Esophagus muscularis mucosa (tissue), 4 donors: ENCODE measurements at regions not wholly inside any gene's neighbourhood (a gene's known extent, or its start where the extent isn't known, plus 50 kb on each side); places are given as distances from the start of the nearest gene placed in this dataset.

Experiments used
- DNase-seq: peaks from one replicate; pipeline ENCODE4 v3.0.0-alpha.2; 2017; ENCODE audit errors: extremely low spot score
- H3K27ac ChIP-seq, 4 donors: fragments of 200-600 bp; sonication (generic); replicated peaks in 1 of 4; 1 replicate in 3 of 4; 2 replicates in 1 of 4; pipeline ENCODE4 v1.5.1; 2016 to 2019; ENCODE audit warnings: mild to moderate bottlenecking in 1 of 4
- H3K27me3 ChIP-seq, 4 donors: fragments of 200-600 bp; sonication (generic); one replicate each; pipeline versions ENCODE4 v1.5.1 to v1.6.0; 2016 to 2019
- H3K36me3 ChIP-seq, 4 donors: fragments of 200-600 bp; sonication (generic); one replicate each; pipeline ENCODE4 v1.5.1; 2016 to 2019
- H3K4me1 ChIP-seq, 4 donors: fragments of 200-600 bp; sonication (generic); one replicate each; pipeline ENCODE4 v1.5.1; 2016 to 2019
- H3K4me3 ChIP-seq, 4 donors: fragments of 200-600 bp; sonication (generic); 1 replicate in 2 of 4; 2 replicates in 2 of 4; pipeline ENCODE4 v1.5.1; 2016 to 2019; ENCODE audit warnings: mild to moderate bottlenecking in 4 of 4, moderate library complexity in 1 of 4
- H3K9me3 ChIP-seq, 4 donors: fragments of 200-600 bp; sonication (generic); 1 replicate in 3 of 4; 2 replicates in 1 of 4; pipeline ENCODE4 v1.5.1; 2016 to 2019
- EP300 ChIP-seq: sonication (generic); formaldehyde crosslinking; IDR thresholded peaks from one replicate; pipeline ENCODE4 v1.6.1; 2017; ENCODE audit warnings: antibody characterized with exemption
- POLR2A ChIP-seq: fragments of 450-650 bp; IDR thresholded peaks from one replicate; pipeline ENCODE4 v1.6.1; 2017; ENCODE audit warnings: antibody characterized with exemption, moderate library complexity, mild to moderate bottlenecking, low read depth
- POLR2AphosphoS5 ChIP-seq, 2 donors: sonication (generic); formaldehyde crosslinking; IDR thresholded peaks; one replicate each; pipeline ENCODE4 v1.6.1; 2017; ENCODE audit warnings: antibody characterized with exemption in 2 of 2
- WGBS: methylation state at CpG from one replicate; pipeline ENCODE4 v1.1.5; 2018; 5-methylcytosine and 5-hydroxymethylcytosine counted together
- intact Hi-C: fragments of 100-400 bp; cut with DNase I; formaldehyde crosslinking; loops from one replicate; pipeline ENCODE4 v1.15.1; 2023
- TF ChIP-seq, protein P1 (sequence below), 3 experiments: fragments of 200-600 bp in 2 of 3; fragments of 450-650 bp in 1 of 3; sonication (generic) in 2 of 3; IDR thresholded peaks; one replicate each; pipeline ENCODE4 v1.5.1; 2017 to 2019; ENCODE audit warnings: antibody characterized with exemption in 3 of 3, mild to moderate bottlenecking in 2 of 3, moderate library complexity in 1 of 3

DNA sequence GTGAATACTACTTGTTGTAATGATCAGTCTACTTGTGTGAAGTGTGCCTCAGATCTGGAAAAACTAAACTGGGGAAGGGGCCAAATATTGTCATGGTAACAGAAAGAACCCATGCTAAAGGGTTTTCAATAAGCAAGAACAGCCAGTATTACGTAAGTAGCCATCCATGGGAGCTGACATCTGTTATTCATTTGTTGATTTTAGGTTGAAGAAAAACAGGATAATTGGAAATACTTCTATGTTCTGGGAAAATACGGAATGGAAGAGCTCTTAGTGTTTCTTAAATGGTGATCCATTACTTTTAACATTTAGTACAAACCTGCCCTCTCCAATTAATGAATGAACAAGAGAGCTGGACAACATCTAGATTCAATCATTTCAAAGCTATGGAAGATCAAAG lies 485.8 kb downstream of the NTRK2 start:
- Histone ChIP-seq H3K4me1 (no peaks in the 10 kb centered on the region), H3K27ac (no peak overlapping the region), H3K4me3 (no peak overlapping the region), H3K27me3 (no peaks in the 10 kb centered on the region), H3K9me3 (no peaks in the 10 kb centered on the region), H3K36me3 (no peaks in the 10 kb centered on the region)
- DNase-seq = no peak
- TF ChIP-seq EP300 = no peak
- no peak for TF ChIP-seq POLR2A
- TF ChIP-seq POLR2AphosphoS5 (IDR thresholded peaks at IDR 0.05) = no peak
- TF ChIP-seq, protein P1, sequence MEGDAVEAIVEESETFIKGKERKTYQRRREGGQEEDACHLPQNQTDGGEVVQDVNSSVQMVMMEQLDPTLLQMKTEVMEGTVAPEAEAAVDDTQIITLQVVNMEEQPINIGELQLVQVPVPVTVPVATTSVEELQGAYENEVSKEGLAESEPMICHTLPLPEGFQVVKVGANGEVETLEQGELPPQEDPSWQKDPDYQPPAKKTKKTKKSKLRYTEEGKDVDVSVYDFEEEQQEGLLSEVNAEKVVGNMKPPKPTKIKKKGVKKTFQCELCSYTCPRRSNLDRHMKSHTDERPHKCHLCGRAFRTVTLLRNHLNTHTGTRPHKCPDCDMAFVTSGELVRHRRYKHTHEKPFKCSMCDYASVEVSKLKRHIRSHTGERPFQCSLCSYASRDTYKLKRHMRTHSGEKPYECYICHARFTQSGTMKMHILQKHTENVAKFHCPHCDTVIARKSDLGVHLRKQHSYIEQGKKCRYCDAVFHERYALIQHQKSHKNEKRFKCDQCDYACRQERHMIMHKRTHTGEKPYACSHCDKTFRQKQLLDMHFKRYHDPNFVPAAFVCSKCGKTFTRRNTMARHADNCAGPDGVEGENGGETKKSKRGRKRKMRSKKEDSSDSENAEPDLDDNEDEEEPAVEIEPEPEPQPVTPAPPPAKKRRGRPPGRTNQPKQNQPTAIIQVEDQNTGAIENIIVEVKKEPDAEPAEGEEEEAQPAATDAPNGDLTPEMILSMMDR (IDR thresholded peaks at IDR 0.05) = no peak
- intact Hi-C loops = no loop called here
- WGBS = 70% methylated on average over 2 of the region's 2 CpGs

GRCh38 chr9:85151741-85152140 lies 482.2 kb downstream of the NTRK2 start:
- Histone ChIP-seq H3K27ac (no peak overlapping the region), H3K9me3 (no peaks in the 10 kb centered on the region), H3K4me3 (no peak overlapping the region), H3K27me3 (no peaks in the 10 kb centered on the region), H3K36me3 (no peaks in the 10 kb centered on the region), H3K4me1 (no peaks in the 10 kb centered on the region)
- WGBS = 88% methylated on average over 5 of the region's 5 CpGs
- DNase-seq = no peak
- TF ChIP-seq POLR2AphosphoS5 (IDR thresholded peaks at IDR 0.05) (no peak), EP300 (no peak), POLR2A (no peak)
- TF ChIP-seq, protein P1 (IDR thresholded peaks at IDR 0.05) = no peak
- intact Hi-C loops = no loop called here

DNA sequence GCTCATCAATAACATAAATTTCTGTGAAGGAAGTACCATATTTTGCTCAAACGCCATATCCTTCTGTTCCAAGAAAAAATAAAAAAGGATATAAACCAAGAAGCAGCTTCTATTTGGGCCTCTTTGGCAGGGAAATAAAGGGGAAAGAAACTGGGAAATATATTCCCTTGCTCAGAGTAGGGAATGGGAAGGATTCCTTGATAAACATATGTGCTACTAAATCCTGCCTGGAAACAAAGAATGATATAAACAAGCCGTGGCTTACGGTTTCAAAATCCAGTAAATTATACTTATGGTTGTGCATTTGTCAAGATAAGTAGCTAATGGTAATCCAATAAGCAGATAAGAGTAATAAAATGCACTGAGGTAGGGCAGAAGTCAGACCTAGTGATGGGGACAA lies 481.6 kb downstream of the NTRK2 start:
- H3K9me3 ChIP-seq = no peaks in the 10 kb centered on the region
- no peak overlapping the region for H3K27ac ChIP-seq
- H3K36me3 ChIP-seq = no peaks in the 10 kb centered on the region
- TF ChIP-seq EP300 = no peak
- no peak for TF ChIP-seq POLR2AphosphoS5 (IDR thresholded peaks at IDR 0.05)
- TF ChIP-seq, protein P1 (IDR thresholded peaks at IDR 0.05) = no peak
- no peak for TF ChIP-seq POLR2A
- intact Hi-C loops = no loop called here
- no peaks in the 10 kb centered on the region for H3K27me3 ChIP-seq
- no peak overlapping the region for H3K4me3 ChIP-seq
- no peak for DNase-seq
- H3K4me1 ChIP-seq = no peaks in the 10 kb centered on the region
- WGBS = 49% methylated on average over 3 of the region's 3 CpGs

DNA sequence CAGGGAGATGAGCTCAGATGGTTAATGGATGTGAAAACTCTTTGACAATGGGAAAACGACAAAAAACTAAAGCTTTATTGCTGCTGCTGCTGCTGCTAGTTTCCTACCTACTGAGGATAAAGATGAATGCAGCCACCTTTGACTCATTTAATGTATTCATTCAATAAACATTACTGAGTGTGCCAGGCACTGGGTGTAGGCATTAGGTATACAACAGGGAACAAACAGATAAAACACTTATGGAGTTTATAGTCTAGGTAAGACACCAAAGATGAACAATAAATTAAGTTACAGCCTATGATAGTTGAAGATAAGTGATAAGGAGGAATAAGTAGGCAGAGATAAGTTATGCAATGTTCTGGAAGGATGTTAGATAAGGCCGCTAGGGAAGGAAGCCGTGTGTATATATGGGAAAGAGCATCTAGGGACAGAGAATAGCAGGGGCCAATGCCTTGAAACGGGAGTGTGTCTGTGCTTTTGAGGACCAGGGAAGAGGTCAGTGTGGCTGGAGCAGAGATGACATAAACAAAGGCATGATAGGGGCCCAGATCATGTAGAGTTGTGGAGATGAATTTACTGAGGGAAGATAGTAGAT lies 477.6 kb downstream of the NTRK2 start:
- DNase-seq = peak; percentile 79
- 78% methylated on average over 4 of the region's 4 CpGs for WGBS
- intact Hi-C loops = no loop called here

More for the DNA sequence above, 477.6 kb downstream of the NTRK2 start:
- Histone ChIP-seq H3K4me1 (peaks cover 0 to 3% (median 0%) of the 10 kb centered on the region in 4 donors), H3K4me3 (no peak overlapping the region), H3K27ac (no peak overlapping the region), H3K27me3 (no peaks in the 10 kb centered on the region), H3K9me3 (no peaks in the 10 kb centered on the region), H3K36me3 (no peaks in the 10 kb centered on the region)
- TF ChIP-seq POLR2A (no peak), EP300 (no peak), POLR2AphosphoS5 (IDR thresholded peaks at IDR 0.05) (no peak)
- TF ChIP-seq, protein P1 (IDR thresholded peaks at IDR 0.05) = no peak
